AG10803 (cell line): ENCODE measurements at regions not wholly inside any gene's neighbourhood (a gene's known extent, or its start where the extent isn't known, plus 50 kb on each side); places are given as distances from the start of the nearest gene placed in this dataset.

Experiments used
- DNase-seq: peaks from one replicate; pipeline ENCODE4 v3.0.0; 2010; ENCODE audit warnings: low read depth
- H3K4me3 ChIP-seq: 2 replicates; pipeline ENCODE4 v1.5.1; 2011; ENCODE audit warnings: mild to moderate bottlenecking, low read length, control low read depth
- CTCF ChIP-seq: conservative IDR thresholded peaks from 2 replicates; pipeline ENCODE4 v1.5.1; 2011; ENCODE audit warnings: mild to moderate bottlenecking, low read length, control low read depth, inconsistent platforms

GRCh38 chr6:170167657-170168159, 123.2 kb downstream of the DLL1 start:
- DNase-seq, result no peak
- no peak overlapping the region for H3K4me3 ChIP-seq
- TF ChIP-seq CTCF, result no peak

- TF ChIP-seq CTCF, result no peak
- no peak for DNase-seq
- no peak overlapping the region for H3K4me3 ChIP-seq
Measured at GRCh38 chr6:170166511-170167122, 124.3 kb downstream of the DLL1 start.

- DNase-seq, result no peak
- H3K4me3 ChIP-seq, result no peak overlapping the region
- TF ChIP-seq CTCF, result no peak
Measured at GRCh38 chr6:170165471-170166117, 125.3 kb downstream of the DLL1 start.

- no peak overlapping the region for H3K4me3 ChIP-seq
- TF ChIP-seq CTCF, result no peak
- DNase-seq, result no peak
Measured at GRCh38 chr6:170165085-170165470, 125.8 kb downstream of the DLL1 start.

- TF ChIP-seq CTCF, result no peak
- DNase-seq, result no peak
Measured at GRCh38 chr6:170164271-170164900, 126.5 kb downstream of the DLL1 start.

GRCh38 chr6:170163405-170164170, 127.3 kb downstream of the DLL1 start:
- TF ChIP-seq CTCF, result no peak
- no peak for DNase-seq

More at GRCh38 chr6:170164271-170164900, 126.5 kb downstream of the DLL1 start:
- H3K4me3 ChIP-seq, result no peak overlapping the region

More at GRCh38 chr6:170163405-170164170, 127.3 kb downstream of the DLL1 start:
- H3K4me3 ChIP-seq, result no peak overlapping the region
